Psoas muscle (tissue), 7 donors: ENCODE measurements at regions not wholly inside any gene's neighbourhood (a gene's known extent, or its start where the extent isn't known, plus 50 kb on each side); places are given as distances from the start of the nearest gene placed in this dataset.

ENCODE experiments used
- ATAC-seq, 4 donors: fragments of 200-7000 bp; cut with Tn5 transposase; one replicate each; pipeline ENCODE4 v1.9.1; 2020; ENCODE audit warnings: moderate library complexity in 3 of 4, mild to moderate bottlenecking in 2 of 4
- DNase-seq, 2 donors: peaks; one replicate each; pipeline ENCODE4 v3.0.0-alpha.2; 2020
- H3K27ac ChIP-seq: fragments of 200-600 bp; one replicate; pipeline ENCODE4 v1.8.0; 2022
- H3K27me3 ChIP-seq, 3 donors: fragments of 200-600 bp in 1 of 3; one replicate each; pipeline versions ENCODE4 v1.6.1 to v1.8.0; 2013 to 2022; ENCODE audit warnings: low read length in 2 of 3, mild to moderate bottlenecking in 2 of 3, moderate library complexity in 1 of 3; ENCODE audit not compliant: insufficient read depth in 3 of 3
- H3K36me3 ChIP-seq, 2 donors: fragments of 200-600 bp in 1 of 2; one replicate each; pipeline versions ENCODE4 v1.6.1 to v1.8.0; 2013 to 2022; ENCODE audit warnings: low read depth in 1 of 2, mild to moderate bottlenecking in 1 of 2, moderate library complexity in 1 of 2; ENCODE audit not compliant: insufficient read depth in 1 of 2
- H3K4me1 ChIP-seq: fragments of 200-600 bp; one replicate; pipeline ENCODE4 v1.8.0; 2022
- H3K4me3 ChIP-seq: fragments of 200-600 bp; one replicate; pipeline ENCODE4 v1.8.0; 2022; ENCODE audit warnings: mild to moderate bottlenecking
- H3K9me3 ChIP-seq: fragments of 200-600 bp; one replicate; pipeline ENCODE4 v1.8.0; 2022
- CTCF ChIP-seq: fragments of 200-600 bp; IDR thresholded peaks from one replicate; pipeline ENCODE4 v1.8.0; 2022; ENCODE audit warnings: antibody characterized with exemption
- WGBS, 3 donors: extraction: QIAGEN DNeasy Blood & Tissue Kit; methylation state at CpG; one replicate each; pipeline versions ENCODE4 v1.1.6 to v1.1.7; 2013; 5-methylcytosine and 5-hydroxymethylcytosine counted together
- intact Hi-C, 2 donors: fragments of 100-400 bp; cut with DNase I; formaldehyde crosslinking; loops; one replicate each; pipeline versions ENCODE4 v1.11.0 to v1.14.2; 2022
- donor health status: healthy with polysubstance abuse.
- donor health status: DM: no; HTN: no; CAD: no; lungs with moderate emphysema.
- donor health status: Bipolar disorder and iron deficiency.
- donor health status: healthy.
- donor health status: DM: yes; HTN: yes; CAD: no.
- donor health status: DM: no; HTN: no; CAD: no.
- donor health status: DM: yes; HTN: yes; CAD: no.

DNA sequence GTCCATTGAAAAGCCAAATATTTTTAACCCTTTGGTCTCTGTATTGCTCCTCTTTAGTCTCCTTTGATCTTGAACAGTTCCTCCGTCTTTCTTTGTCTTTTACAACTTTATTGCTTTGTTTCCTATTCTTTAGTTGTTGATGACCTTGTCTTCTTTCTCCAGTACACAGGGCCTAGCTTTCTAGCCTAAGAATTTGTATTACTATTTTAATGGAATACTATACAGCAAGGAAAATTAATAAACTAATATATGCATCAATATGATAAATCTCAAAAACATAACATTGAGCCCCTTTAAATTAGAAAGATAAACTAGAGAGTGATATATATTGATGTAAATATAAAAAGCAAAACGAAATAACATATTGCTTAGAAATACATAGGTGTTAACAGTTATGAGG, 88.7 kb downstream of the NR1D2 start:
- no peak overlapping the region for H3K4me3 ChIP-seq
- no peaks in the 10 kb centered on the region for H3K9me3 ChIP-seq
- ATAC-seq: no peak
- intact Hi-C loops: no loop called here
- no peaks in the 10 kb centered on the region for H3K36me3 ChIP-seq
- 79 to 82% (median 80%) methylated on average over 2 of the region's 2 CpGs for WGBS, 3 donors
- H3K27ac ChIP-seq: no peak overlapping the region
- H3K4me1 ChIP-seq: no peaks in the 10 kb centered on the region
- DNase-seq: no peak
- no peak for TF ChIP-seq CTCF
- H3K27me3 ChIP-seq: no peaks in the 10 kb centered on the region

DNA sequence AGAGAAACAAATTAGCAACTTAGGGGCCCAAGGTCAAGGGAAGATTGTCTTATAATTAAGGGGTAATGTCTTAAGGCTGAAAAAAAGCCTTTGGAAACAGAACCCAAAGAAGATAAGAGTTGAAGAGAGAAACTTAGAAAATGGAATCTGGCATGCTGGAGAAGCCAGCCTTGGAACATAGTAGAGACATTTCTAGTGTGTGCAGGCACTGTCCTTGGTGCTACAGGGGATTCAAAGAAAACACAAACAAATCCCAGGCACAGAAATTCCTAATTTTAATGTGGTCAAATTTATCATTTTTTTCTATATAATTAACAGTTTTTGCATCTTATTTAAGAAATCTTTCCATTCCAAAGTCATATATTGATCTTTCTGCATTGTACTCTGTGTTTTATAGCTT, 89.4 kb downstream of the NR1D2 start:
- H3K4me3 ChIP-seq: no peak overlapping the region
- H3K4me1 ChIP-seq: no peaks in the 10 kb centered on the region
- H3K27me3 ChIP-seq: no peaks in the 10 kb centered on the region
- H3K27ac ChIP-seq: no peak overlapping the region
- DNase-seq (no peak), ATAC-seq (no peak)
- no peaks in the 10 kb centered on the region for H3K36me3 ChIP-seq
- intact Hi-C loops: no loop called here
- H3K9me3 ChIP-seq: no peaks in the 10 kb centered on the region
- TF ChIP-seq CTCF: no peak

- H3K27ac ChIP-seq: no peak overlapping the region
- WGBS, 3 donors: 83 to 92% (median 87%) methylated on average over 2 of the region's 2 CpGs
- no peak overlapping the region for H3K4me3 ChIP-seq
- H3K36me3 ChIP-seq: no peaks in the 10 kb centered on the region
- ATAC-seq: no peak
- peaks cover 9% of the 10 kb centered on the region for H3K4me1 ChIP-seq
- no peak for TF ChIP-seq CTCF
- no peaks in the 10 kb centered on the region for H3K9me3 ChIP-seq
- intact Hi-C loops: no loop called here
- no peaks in the 10 kb centered on the region for H3K27me3 ChIP-seq
- no peak for DNase-seq
Observed at GRCh38 chr3:24037971-24038370, 92.9 kb downstream of the NR1D2 start.

DNA sequence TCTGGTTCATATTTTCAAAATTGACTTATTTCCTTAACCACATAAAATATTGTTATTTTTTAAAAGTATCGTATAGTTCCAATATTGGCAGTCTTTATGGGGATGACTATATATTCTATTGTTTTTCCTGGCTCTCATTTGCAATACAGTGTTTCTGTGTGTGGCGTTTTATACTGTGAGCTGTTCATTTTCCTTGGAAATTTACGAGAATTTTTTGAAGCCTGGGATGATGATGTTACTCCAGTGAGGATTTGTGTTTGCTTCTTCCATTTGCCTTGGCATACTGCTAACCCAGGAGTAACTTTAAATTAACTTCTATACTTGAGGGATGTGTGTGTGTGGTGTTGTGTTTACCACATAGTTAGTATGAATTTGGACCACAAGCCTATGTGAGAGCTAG, 95.2 kb downstream of the NR1D2 start:
- no peak for TF ChIP-seq CTCF
- WGBS, 3 donors: 89 to 96% (median 93%) methylated on average over 3 of the region's 3 CpGs
- H3K4me3 ChIP-seq: no peak overlapping the region

GRCh38 chr3:24042174-24043059, 97.3 kb downstream of the NR1D2 start:
- H3K27me3 ChIP-seq: no peaks in the 10 kb centered on the region
- intact Hi-C loops: no loop called here
- ATAC-seq (peak in 1 of 4 donors; percentile 50), DNase-seq (no peak)
- H3K4me1 ChIP-seq: peaks cover 9% of the 10 kb centered on the region
- H3K9me3 ChIP-seq: no peaks in the 10 kb centered on the region
- no peak for TF ChIP-seq CTCF
- WGBS, 3 donors: 47 to 71% (median 49%) methylated on average over 10 of the region's 10 CpGs
- H3K36me3 ChIP-seq: no peaks in the 10 kb centered on the region
- peak overlapping the region; percentile 6 for H3K27ac ChIP-seq
- no peak overlapping the region for H3K4me3 ChIP-seq

More for the DNA sequence above, 95.2 kb downstream of the NR1D2 start:
- Histone ChIP-seq H3K4me1 (peaks cover 9% of the 10 kb centered on the region), H3K27me3 (no peaks in the 10 kb centered on the region), H3K9me3 (no peaks in the 10 kb centered on the region), H3K27ac (no peak overlapping the region), H3K36me3 (no peaks in the 10 kb centered on the region)
- ATAC-seq (no peak), DNase-seq (no peak)
- intact Hi-C loops: no loop called here
